ENCODE measurements at regions not wholly inside any gene's neighbourhood (a gene's known extent, or its start where the extent isn't known, plus 50 kb on each side); places are given as distances from the start of the nearest gene placed in this dataset.

- Histone ChIP-seq H3K36me3 (replicated peaks in 1 of 2; ENCODE audit: control insufficient read depth in 1 of 2, insufficient read depth in 2 of 2, low read length in 2 of 2) (no peaks in the 10 kb centered on the region), H3K27ac (ENCODE audit: low read depth in 1 of 2, low read length in 2 of 2) (no peak overlapping the region), H3K27me3 (ENCODE audit: control insufficient read depth in 2 of 2, insufficient read depth in 2 of 2, low read length in 2 of 2) (no peaks in the 10 kb centered on the region), H3K4me1 (ENCODE audit: control insufficient read depth in 1 of 2, insufficient read depth in 2 of 2, low read length in 2 of 2) (no peaks in the 10 kb centered on the region), H3K9ac (ENCODE audit: insufficient read depth, low read length, poor library complexity, severe bottlenecking) (no peak overlapping the region), H3K9me3 (replicated peaks in 1 of 2; ENCODE audit: control insufficient read depth in 1 of 2, insufficient read depth in 1 of 2, low read length in 2 of 2) (no peaks in the 10 kb centered on the region), H3K4me2 (replicated peaks; ENCODE audit: extremely low read depth, low read length, poor library complexity, severe bottlenecking) (no peak overlapping the region), H2AFZ (ENCODE audit: insufficient read depth, low read depth, low read length, poor library complexity, severe bottlenecking) (no peak overlapping the region), H4K20me1 (ENCODE audit: insufficient read depth, low read length) (no peaks in the 10 kb centered on the region), H3K4me3 (replicated peaks in 1 of 3; ENCODE audit: low read depth in 2 of 3, low read length in 3 of 3) (no peak overlapping the region), H3K79me2 (ENCODE audit: insufficient read depth, low read length) (no peaks in the 10 kb centered on the region)
- peaks cover 0 to 8% (median 2%) of the 10 kb centered on the region in 7 donors for H3K9me3 Mint-ChIP-seq
- no peaks in the 10 kb centered on the region for H3K27me3 Mint-ChIP-seq (ENCODE audit: low read depth in 3 of 3)
- no CpG with 5 or more reads among the region's 1 CpG for WGBS (ENCODE audit: insufficient coverage)
- no peaks in the 10 kb centered on the region for H3K4me1 Mint-ChIP-seq
- H3K4me3 Mint-ChIP-seq = no peak overlapping the region
- intact Hi-C loops (cut with micrococcal nuclease) = no loop called here
- TF ChIP-seq CTCF (IDR thresholded peaks at IDR 0.05) = no peak
- DNase-seq = no peak
- H3K27ac Mint-ChIP-seq = no peak overlapping the region
- no peaks in the 10 kb centered on the region for H3K36me3 Mint-ChIP-seq
Measured at GRCh38 chrX:43386875-43387274, 269.2 kb upstream of the MAOA start.

- Mint-ChIP-seq H3K36me3 (no peaks in the 10 kb centered on the region), H3K27me3 (ENCODE audit: low read depth in 3 of 3) (peaks cover 0 to 3% (median 3%) of the 10 kb centered on the region in 3 donors), H3K9me3 (peaks cover 0 to 6% (median 1%) of the 10 kb centered on the region in 7 donors), H3K27ac (no peak overlapping the region), H3K4me3 (no peak overlapping the region), H3K4me1 (no peaks in the 10 kb centered on the region)
- H3K27me3 ChIP-seq (ENCODE audit: control insufficient read depth in 2 of 2, insufficient read depth in 2 of 2, low read length in 2 of 2) = no peaks in the 10 kb centered on the region
- DNase-seq = no peak
- H3K79me2 ChIP-seq (ENCODE audit: insufficient read depth, low read length) = no peaks in the 10 kb centered on the region
- TF ChIP-seq CTCF (IDR thresholded peaks at IDR 0.05) = no peak
- no peaks in the 10 kb centered on the region for H4K20me1 ChIP-seq (ENCODE audit: insufficient read depth, low read length)
- no peaks in the 10 kb centered on the region for H3K9me3 ChIP-seq (replicated peaks in 1 of 2; ENCODE audit: control insufficient read depth in 1 of 2, insufficient read depth in 1 of 2, low read length in 2 of 2)
- no CpG with 5 or more reads among the region's 1 CpG for WGBS (ENCODE audit: insufficient coverage)
- H3K4me2 ChIP-seq (replicated peaks; ENCODE audit: extremely low read depth, low read length, poor library complexity, severe bottlenecking) = no peak overlapping the region
- no peak overlapping the region for H3K27ac ChIP-seq (ENCODE audit: low read depth in 1 of 2, low read length in 2 of 2)
- H2AFZ ChIP-seq (ENCODE audit: insufficient read depth, low read depth, low read length, poor library complexity, severe bottlenecking) = no peak overlapping the region
- no peaks in the 10 kb centered on the region for H3K4me1 ChIP-seq (ENCODE audit: control insufficient read depth in 1 of 2, insufficient read depth in 2 of 2, low read length in 2 of 2)
- no peak overlapping the region for H3K9ac ChIP-seq (ENCODE audit: insufficient read depth, low read length, poor library complexity, severe bottlenecking)
- H3K4me3 ChIP-seq (replicated peaks in 1 of 3; ENCODE audit: low read depth in 2 of 3, low read length in 3 of 3) = no peak overlapping the region
- H3K36me3 ChIP-seq (replicated peaks in 1 of 2; ENCODE audit: control insufficient read depth in 1 of 2, insufficient read depth in 2 of 2, low read length in 2 of 2) = no peaks in the 10 kb centered on the region
- intact Hi-C loops (cut with micrococcal nuclease) = no loop called here
Measured at GRCh38 chrX:43405191-43405590, 250.9 kb upstream of the MAOA start.
